Trophoblast cell (in vitro differentiated cells and primary cell): ENCODE measurements at regions not wholly inside any gene's neighbourhood (a gene's known extent, or its start where the extent isn't known, plus 50 kb on each side); places are given as distances from the start of the nearest gene placed in this dataset.

ENCODE experiments used
- DNase-seq, 2 donors: peaks; one replicate each; pipeline ENCODE4 v3.0.0-alpha.2; 2016
- H2AFZ ChIP-seq: 2 replicates; pipeline ENCODE4 v1.6.1; 2013; ENCODE audit warnings: low read length, moderate library complexity, mild to moderate bottlenecking; ENCODE audit not compliant: insufficient read depth, poor library complexity
- H2AK5ac ChIP-seq: 2 replicates; pipeline ENCODE4 v1.6.1; 2013; ENCODE audit warnings: mild to moderate bottlenecking, low read length
- H2BK120ac ChIP-seq: 2 replicates; pipeline ENCODE4 v1.6.1; 2013; ENCODE audit warnings: low read length, mild to moderate bottlenecking, moderate library complexity; ENCODE audit not compliant: insufficient read depth, poor library complexity
- H2BK12ac ChIP-seq: 2 replicates; pipeline ENCODE4 v1.6.1; 2013; ENCODE audit warnings: mild to moderate bottlenecking, low read length, moderate library complexity
- H2BK5ac ChIP-seq: 2 replicates; pipeline ENCODE4 v1.6.1; 2013; ENCODE audit warnings: low read length, low read depth, moderate library complexity, mild to moderate bottlenecking; ENCODE audit not compliant: poor library complexity
- H3K14ac ChIP-seq: 2 replicates; pipeline ENCODE4 v1.6.1; 2013; ENCODE audit warnings: mild to moderate bottlenecking, low read length
- H3K18ac ChIP-seq: 2 replicates; pipeline ENCODE4 v1.6.1; 2013; ENCODE audit warnings: mild to moderate bottlenecking, low read length
- H3K23ac ChIP-seq: 2 replicates; pipeline ENCODE4 v1.6.1; 2013; ENCODE audit warnings: low read length
- H3K27ac ChIP-seq: 2 replicates; pipeline ENCODE4 v1.5.1; 2013; ENCODE audit warnings: low read depth, mild to moderate bottlenecking, inconsistent platforms, low read length, moderate library complexity
- H3K27me3 ChIP-seq: 2 replicates; pipeline ENCODE4 v1.6.1; 2013; ENCODE audit warnings: inconsistent platforms, mild to moderate bottlenecking, low read length, moderate library complexity; ENCODE audit not compliant: insufficient read depth
- H3K36me3 ChIP-seq, 2 experiments: 1 replicate in 1 of 2; 2 replicates in 1 of 2; pipeline ENCODE4 v1.6.1; 2013; ENCODE audit warnings: low read length in 2 of 2, mild to moderate bottlenecking in 2 of 2, moderate library complexity in 1 of 2; ENCODE audit not compliant: insufficient read depth in 2 of 2, control insufficient read depth in 1 of 2
- H3K4ac ChIP-seq: 2 replicates; pipeline ENCODE4 v1.6.1; 2013; ENCODE audit warnings: low read depth, mild to moderate bottlenecking, low read length, moderate library complexity
- H3K4me1 ChIP-seq, 2 experiments: 1 replicate in 1 of 2; 2 replicates in 1 of 2; pipeline ENCODE4 v1.6.1; 2013; ENCODE audit warnings: low read length in 2 of 2, mild to moderate bottlenecking in 2 of 2, moderate library complexity in 1 of 2; ENCODE audit not compliant: insufficient read depth in 2 of 2, control insufficient read depth in 1 of 2
- H3K4me2 ChIP-seq: 2 replicates; pipeline ENCODE4 v1.6.1; 2013; ENCODE audit warnings: inconsistent platforms, mild to moderate bottlenecking, low read length, moderate library complexity
- H3K4me3 ChIP-seq: 2 replicates; pipeline ENCODE4 v1.5.1; 2013; ENCODE audit warnings: mild to moderate bottlenecking, low read depth, low read length, inconsistent platforms
- H3K79me1 ChIP-seq: one replicate; pipeline ENCODE4 v1.6.1; 2013; ENCODE audit warnings: low read length
- H3K79me2 ChIP-seq: 2 replicates; pipeline ENCODE4 v1.6.1; 2013; ENCODE audit warnings: low read length, mild to moderate bottlenecking; ENCODE audit not compliant: control insufficient read depth, insufficient read depth, poor library complexity
- H3K9ac ChIP-seq: 2 replicates; pipeline ENCODE4 v1.6.1; 2013; ENCODE audit warnings: mild to moderate bottlenecking, low read length
- H3K9me3 ChIP-seq: 2 replicates; pipeline ENCODE4 v1.6.1; 2013; ENCODE audit warnings: low read depth, mild to moderate bottlenecking, control low read depth, inconsistent platforms, low read length; ENCODE audit not compliant: insufficient read depth
- H4K12ac ChIP-seq: 2 replicates; pipeline ENCODE4 v1.6.1; 2013; ENCODE audit warnings: low read depth, mild to moderate bottlenecking, low read length, moderate library complexity
- H4K8ac ChIP-seq: 2 replicates; pipeline ENCODE4 v1.6.1; 2013; ENCODE audit warnings: low read depth, mild to moderate bottlenecking, low read length, moderate library complexity
- H4K91ac ChIP-seq: one replicate; pipeline ENCODE4 v1.6.1; 2013; ENCODE audit warnings: low read depth, mild to moderate bottlenecking, low read length, moderate library complexity
- WGBS: extraction: QIAGEN DNeasy Blood & Tissue Kit; methylation state at CpG from one replicate; pipeline ENCODE4 v1.1.7; 2013; ENCODE audit warnings: missing lambda C conversion rate; ENCODE audit not compliant: insufficient read length, insufficient coverage; ENCODE audit errors: extremely low coverage; 5-methylcytosine and 5-hydroxymethylcytosine counted together

- no peaks in the 10 kb centered on the region for H3K79me1 ChIP-seq
Measured at GRCh38 chr7:7090460-7090859, 91.9 kb upstream of the C1GALT1 start.

GRCh38 chr7:7098280-7098818 is 84.0 kb upstream of the C1GALT1 start:
- Histone ChIP-seq H2BK12ac (peak overlapping the region; percentile 65), H3K36me3 (no peaks in the 10 kb centered on the region), H3K18ac (no peak overlapping the region), H4K91ac (peak overlapping the region; percentile 28), H3K4me2 (no peak overlapping the region), H3K79me1 (peaks cover 18% of the 10 kb centered on the region), H3K4me1 (peaks cover 9 to 10% of the 10 kb centered on the region in 2 experiments), H2BK5ac (peak overlapping the region; percentile 52), H3K9ac (no peak overlapping the region), H3K9me3 (no peaks in the 10 kb centered on the region), H4K8ac (no peak overlapping the region), H3K23ac (no peak overlapping the region), H3K27ac (no peak overlapping the region), H2AFZ (no peak overlapping the region), H2BK120ac (peak overlapping the region; percentile 56), H3K4ac (no peak overlapping the region), H4K12ac (no peak overlapping the region), H3K27me3 (no peaks in the 10 kb centered on the region), H2AK5ac (no peak overlapping the region), H3K14ac (no peak overlapping the region), H3K4me3 (no peak overlapping the region), H3K79me2 (no peaks in the 10 kb centered on the region)
- no CpG with 5 or more reads among the region's 1 CpG for WGBS
- DNase-seq = peak in 1 of 2 donors; percentile 41

More at GRCh38 chr7:7090460-7090859, 91.9 kb upstream of the C1GALT1 start:
- Histone ChIP-seq H3K4me3 (no peak overlapping the region), H3K4me1 (no peaks in the 10 kb centered on the region), H4K91ac (no peak overlapping the region), H2AK5ac (no peak overlapping the region), H3K9me3 (peaks cover 4% of the 10 kb centered on the region), H4K8ac (no peak overlapping the region), H3K27me3 (no peaks in the 10 kb centered on the region), H3K23ac (no peak overlapping the region), H2AFZ (no peak overlapping the region), H3K79me2 (no peaks in the 10 kb centered on the region), H3K4me2 (no peak overlapping the region), H2BK120ac (no peak overlapping the region), H2BK5ac (no peak overlapping the region), H3K9ac (no peak overlapping the region), H2BK12ac (no peak overlapping the region), H3K14ac (no peak overlapping the region), H3K18ac (no peak overlapping the region), H3K4ac (no peak overlapping the region), H4K12ac (no peak overlapping the region), H3K36me3 (no peaks in the 10 kb centered on the region), H3K27ac (no peak overlapping the region)
- WGBS = no CpG with 5 or more reads among the region's 1 CpG
- peak in 1 of 2 donors; percentile 66 for DNase-seq

GRCh38 chr7:7099584-7100014 is 82.7 kb upstream of the C1GALT1 start:
- Histone ChIP-seq H3K14ac (no peak overlapping the region), H2BK120ac (no peak overlapping the region), H3K18ac (no peak overlapping the region), H3K27ac (peak overlapping the region; percentile 86), H4K8ac (no peak overlapping the region), H3K9ac (no peak overlapping the region), H3K36me3 (no peaks in the 10 kb centered on the region), H2AFZ (no peak overlapping the region), H3K4me2 (no peak overlapping the region), H4K91ac (no peak overlapping the region), H3K4me1 (peaks cover 9 to 12% of the 10 kb centered on the region in 2 experiments), H3K79me2 (no peaks in the 10 kb centered on the region), H3K27me3 (no peaks in the 10 kb centered on the region), H2AK5ac (no peak overlapping the region), H2BK5ac (no peak overlapping the region), H3K23ac (no peak overlapping the region), H3K4me3 (no peak overlapping the region), H3K79me1 (peaks cover 24% of the 10 kb centered on the region), H3K4ac (no peak overlapping the region), H3K9me3 (no peaks in the 10 kb centered on the region), H2BK12ac (no peak overlapping the region), H4K12ac (no peak overlapping the region)
- peak; percentile 92 to 97 for DNase-seq
- WGBS = no CpG with 5 or more reads among the region's 1 CpG

GRCh38 chr7:7100432-7100849 is 81.9 kb upstream of the C1GALT1 start:
- no peaks in the 10 kb centered on the region for H3K9me3 ChIP-seq
- peaks cover 29% of the 10 kb centered on the region for H3K79me1 ChIP-seq
- H2AK5ac ChIP-seq = no peak overlapping the region
- H4K91ac ChIP-seq = no peak overlapping the region
- no peak overlapping the region for H3K9ac ChIP-seq
- H3K14ac ChIP-seq = no peak overlapping the region
- no peaks in the 10 kb centered on the region for H3K79me2 ChIP-seq
- no peak overlapping the region for H2BK120ac ChIP-seq
- peak; percentile 54 to 71 for DNase-seq
- H2BK12ac ChIP-seq = no peak overlapping the region
- no peak overlapping the region for H2AFZ ChIP-seq
- H3K4me3 ChIP-seq = no peak overlapping the region
- no peak overlapping the region for H3K4ac ChIP-seq
- peaks cover 9 to 12% of the 10 kb centered on the region in 2 experiments for H3K4me1 ChIP-seq
- H3K23ac ChIP-seq = no peak overlapping the region
- peak overlapping the region; percentile 86 for H3K27ac ChIP-seq
- WGBS = no CpG with 5 or more reads among the region's 8 CpGs
- H3K27me3 ChIP-seq = no peaks in the 10 kb centered on the region
- H4K8ac ChIP-seq = no peak overlapping the region
- no peak overlapping the region for H3K18ac ChIP-seq
- H3K4me2 ChIP-seq = peak overlapping the region; percentile 11
- no peak overlapping the region for H2BK5ac ChIP-seq
- H3K36me3 ChIP-seq = no peaks in the 10 kb centered on the region
- no peak overlapping the region for H4K12ac ChIP-seq
